ENCODE measurements at regions not wholly inside any gene's neighbourhood (a gene's known extent, or its start where the extent isn't known, plus 50 kb on each side); places are given as distances from the start of the nearest gene placed in this dataset.
"Not testable (repeated sequence)": the region's sequence is repeated elsewhere in the genome, so short reads cannot be mapped to it uniquely, and the experiment has no call there.

DNA sequence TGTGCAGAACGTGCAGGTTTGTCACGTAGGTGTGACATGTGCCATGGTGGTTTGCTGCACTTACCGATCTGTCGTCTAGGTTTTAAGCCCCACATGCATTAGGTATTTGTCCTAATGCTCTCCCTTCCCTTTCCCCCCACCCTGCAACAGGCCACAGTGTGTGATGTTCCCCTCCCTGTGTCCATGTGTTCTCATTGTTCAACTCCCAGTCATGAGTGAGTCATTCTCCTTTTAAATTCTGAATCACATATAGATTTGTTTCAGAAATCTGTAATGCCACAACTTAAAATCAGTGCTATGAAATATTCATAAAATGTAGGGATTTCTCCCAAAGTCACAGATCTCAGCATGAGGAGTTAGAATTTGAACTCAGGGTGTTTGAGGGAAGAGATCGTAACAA is 552.5 kb upstream of the MBL2 start:
- DNase-seq = no peak

DNA sequence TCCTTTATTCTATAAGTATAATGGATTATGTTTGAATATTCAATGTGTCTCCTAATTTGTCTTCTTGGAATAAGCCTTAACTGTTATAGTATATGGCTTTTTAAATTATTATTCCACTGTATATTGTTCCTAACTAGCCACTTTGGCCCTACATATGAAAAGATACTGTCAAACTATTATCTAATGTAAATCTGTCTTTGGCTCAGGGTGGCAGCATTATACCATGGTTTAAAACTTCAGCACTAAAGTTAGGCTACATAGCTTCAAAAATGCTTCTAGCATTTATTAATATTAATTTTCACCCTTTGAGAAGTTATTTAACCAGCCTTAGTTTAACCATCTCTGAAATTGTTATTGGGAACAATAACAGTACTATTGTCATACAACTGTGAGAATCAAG is 543.1 kb upstream of the MBL2 start:
- DNase-seq = no peak

GRCh38 chr10:53314876-53315275 is 542.3 kb upstream of the MBL2 start:
- no peak for DNase-seq

DNA sequence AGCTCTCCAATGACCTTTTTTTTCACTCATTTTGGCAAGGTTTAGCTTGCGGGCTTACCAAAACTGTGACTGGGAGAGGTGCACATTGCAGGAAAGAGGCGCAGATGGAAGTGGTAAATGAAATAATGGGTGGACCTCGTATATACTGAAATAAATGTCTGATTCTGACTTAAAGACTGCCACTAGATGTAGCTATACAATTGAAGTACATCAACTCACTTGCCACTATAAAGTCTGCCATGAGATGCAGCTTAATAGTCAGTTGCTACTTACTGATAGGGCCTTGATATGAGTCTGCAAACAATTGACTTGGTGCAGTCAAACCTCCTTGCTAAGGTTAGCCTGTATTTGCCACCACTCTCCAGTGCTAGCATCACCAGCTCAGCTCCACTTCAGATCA is 525.9 kb upstream of the MBL2 start:
- no peak for DNase-seq

- no peak for DNase-seq
Observed at GRCh38 chr10:53284615-53285182, 512.1 kb upstream of the MBL2 start.

DNA sequence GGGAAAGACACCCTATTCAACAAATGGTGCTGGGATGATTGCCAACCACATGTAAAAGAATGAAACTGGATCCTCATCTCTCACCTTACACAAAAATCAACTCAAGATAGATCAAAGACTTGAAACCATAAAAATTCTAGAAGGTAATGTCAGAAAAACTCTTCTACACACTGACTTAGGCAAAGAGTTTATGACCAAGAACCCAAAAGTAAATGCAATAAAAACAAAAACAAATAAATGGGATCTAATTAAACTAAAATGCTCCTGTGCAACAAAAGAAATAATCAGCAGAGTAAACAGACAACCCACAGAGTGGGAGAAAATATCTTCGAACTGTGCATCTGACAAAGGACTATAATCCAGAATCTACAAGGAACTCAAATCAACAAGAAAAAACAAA is 504.2 kb upstream of the MBL2 start:
- DNase-seq = no peak

DNA sequence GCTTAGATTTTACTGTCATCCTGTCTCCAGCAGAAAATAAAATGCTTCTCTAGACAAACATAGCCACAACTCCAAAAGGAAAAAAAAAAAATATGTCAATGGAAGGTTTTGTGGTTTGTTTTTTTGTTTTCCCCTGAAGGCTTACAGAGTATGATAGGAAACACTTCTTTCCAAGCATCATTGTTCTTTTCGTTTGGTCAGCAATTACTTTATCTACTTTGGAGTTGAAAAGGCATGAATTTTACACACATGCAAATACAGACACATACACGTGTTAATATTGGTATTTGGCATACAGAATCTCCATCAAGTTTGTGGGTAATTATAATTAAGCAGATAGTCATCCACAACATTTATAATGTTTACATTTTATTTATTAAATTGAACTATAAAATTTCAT is 496.9 kb upstream of the MBL2 start:
- DNase-seq = no peak

GRCh38 chr10:53260213-53260612 is 487.6 kb upstream of the MBL2 start:
- no peak for DNase-seq

DNA sequence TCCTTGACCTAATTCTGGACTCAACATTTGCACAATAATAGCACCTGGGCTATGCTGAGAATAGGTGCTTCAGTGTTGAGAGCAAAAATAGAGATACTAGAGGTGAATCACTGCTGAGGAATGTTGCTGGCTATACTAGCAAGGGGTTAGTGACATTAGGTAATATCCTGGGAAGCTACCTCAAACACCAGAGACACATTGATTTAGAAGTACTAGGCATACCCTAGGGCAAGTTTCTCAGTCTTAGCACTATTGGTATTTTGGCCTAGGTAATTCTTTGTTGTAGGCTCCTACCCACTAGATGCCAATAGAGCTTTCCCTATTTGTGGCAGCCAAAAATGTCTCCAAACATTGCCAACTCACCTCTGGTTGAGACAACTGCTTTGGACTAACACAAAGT is 484.0 kb upstream of the MBL2 start:
- DNase-seq = no peak

DNA sequence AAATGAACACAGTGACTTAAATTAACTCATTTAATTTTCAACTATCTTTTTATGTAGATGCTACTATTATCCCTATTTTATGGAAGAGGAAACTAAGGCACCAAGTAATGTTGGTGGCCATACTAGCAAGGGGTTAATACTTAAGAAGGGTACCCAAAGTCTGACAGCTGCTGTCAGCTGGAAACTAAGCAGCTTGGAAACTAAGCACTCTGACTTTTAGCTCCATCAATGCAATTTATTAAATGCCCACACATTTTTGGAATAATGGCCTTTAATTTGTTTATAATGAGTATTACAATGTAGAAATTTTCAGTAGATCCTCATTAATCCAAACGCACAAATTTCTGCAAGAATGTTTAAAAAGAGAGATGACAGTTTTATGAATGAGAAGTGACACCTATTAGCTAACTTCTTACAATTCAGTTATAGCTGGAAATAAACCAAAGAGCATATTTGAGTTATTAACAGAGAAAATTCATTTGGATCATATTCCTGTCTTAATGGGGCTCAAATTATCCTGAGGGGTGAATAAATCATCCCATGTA is 483.1 kb upstream of the MBL2 start:
- no peak for DNase-seq

DNA sequence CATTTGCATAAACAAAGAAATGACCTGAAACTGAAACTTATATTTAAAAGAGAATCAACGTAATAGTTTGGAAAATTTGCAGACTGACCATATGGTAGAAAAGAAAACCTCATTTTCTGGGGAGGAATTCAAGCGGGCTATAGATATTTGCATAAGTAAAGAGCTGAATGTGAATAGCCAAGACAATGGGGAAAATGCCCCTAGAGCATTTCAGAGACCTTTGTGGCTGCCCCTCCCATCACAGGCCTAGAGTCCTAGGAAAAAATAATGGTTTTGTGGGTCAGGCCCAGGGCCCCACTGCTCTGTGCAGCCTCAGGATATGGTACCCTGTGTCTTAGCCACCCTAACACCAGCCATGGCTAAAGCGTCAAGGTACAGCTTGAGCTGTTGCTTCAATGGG is 480.6 kb upstream of the MBL2 start:
- no peak for DNase-seq

DNA sequence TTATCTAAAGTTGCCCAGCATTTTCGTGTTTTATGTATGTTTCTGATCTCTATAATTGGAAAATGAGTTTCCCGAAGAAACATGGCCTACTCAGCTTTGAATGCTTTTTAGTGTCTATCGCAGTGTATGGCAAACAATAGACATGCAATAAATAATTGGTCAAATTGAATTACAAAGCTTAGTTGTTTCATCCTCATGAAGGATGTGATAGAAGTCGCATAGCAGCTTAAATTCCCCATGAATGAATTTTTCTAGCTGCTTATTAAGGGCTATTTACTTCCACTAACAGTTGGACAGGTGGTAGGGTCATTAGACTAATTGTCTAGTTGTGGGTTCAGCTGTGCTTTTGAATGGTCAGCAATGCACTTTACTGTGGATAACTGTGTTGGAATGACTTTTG is 467.3 kb upstream of the MBL2 start:
- DNase-seq = no peak

DNA sequence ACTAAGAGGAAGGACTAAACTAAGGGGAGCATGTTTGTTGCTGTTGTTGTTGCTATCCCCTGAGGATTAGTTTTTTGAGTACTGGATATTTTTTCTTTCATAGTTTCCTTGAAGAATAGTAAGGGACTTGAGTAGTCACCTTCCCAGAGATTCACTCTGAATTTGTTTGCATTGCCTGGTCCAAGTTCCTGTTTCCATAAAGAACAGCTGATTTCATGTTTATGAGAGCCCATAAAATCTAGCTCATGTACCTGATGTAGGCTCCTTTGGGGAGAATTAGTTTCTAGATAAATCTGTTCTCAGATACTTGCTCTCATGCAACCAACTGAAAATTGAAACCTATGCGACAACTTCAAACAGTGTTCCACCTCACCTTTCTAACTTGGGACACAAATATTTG is 464.4 kb upstream of the MBL2 start:
- DNase-seq = no peak

DNA sequence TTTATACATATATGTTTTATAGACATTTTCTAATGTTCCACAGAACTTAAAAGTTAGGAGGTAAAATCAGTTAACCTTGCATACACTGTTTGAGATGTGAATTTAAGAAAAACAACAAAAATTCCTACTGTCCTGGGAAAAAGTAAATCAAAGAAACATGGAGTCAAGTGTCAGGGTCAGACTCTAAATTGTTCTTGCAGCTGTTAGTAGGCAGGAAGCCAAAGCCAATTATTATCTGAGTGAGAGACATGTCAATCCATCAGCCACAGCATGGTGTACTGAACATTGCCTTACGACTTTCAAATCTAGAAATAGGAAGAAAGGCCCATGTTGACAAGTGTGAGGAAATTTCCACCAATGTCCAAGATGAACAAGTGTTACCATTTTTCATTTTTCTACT is 461.2 kb upstream of the MBL2 start:
- DNase-seq = no peak

DNA sequence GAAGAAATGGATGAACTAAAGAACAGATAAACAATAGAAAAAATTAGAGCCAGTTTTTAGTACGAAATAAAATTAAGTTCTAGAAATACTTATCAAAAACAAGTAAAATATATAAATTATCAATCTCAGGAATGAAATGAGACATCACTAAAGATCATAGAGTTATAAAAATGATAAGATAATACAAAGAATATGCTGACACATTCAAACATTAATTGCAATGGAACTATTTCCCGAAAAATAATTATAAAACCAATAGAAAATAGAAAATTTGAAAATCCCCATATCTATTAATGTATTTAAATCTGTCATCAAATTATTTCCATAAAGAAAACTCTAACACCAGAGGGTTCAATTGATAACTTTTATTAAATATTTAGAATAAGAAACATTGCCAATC is 458.1 kb upstream of the MBL2 start:
- DNase-seq = no peak

GRCh38 chr10:53223851-53224250 is 451.3 kb upstream of the MBL2 start:
- no peak for DNase-seq

DNA sequence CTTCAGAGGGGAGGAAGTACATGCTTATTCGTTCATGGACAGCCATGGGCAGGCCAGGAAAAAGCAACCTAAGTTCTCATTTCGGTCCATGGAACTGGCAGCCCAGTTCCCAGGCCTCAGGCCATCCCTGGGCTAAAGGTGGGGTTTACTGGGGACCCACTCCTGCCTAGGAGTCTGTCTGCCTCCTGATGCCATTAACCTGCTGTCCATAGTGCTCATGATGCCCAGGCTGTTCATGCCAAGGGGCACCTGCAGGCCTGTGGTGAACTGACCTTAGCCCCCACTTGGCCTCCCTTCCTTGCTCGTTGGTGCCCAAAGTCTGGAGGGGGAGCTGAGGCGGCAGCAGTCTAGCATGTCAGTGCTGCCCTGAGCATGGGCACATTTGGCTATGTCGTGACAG is 450.2 kb upstream of the MBL2 start:
- no peak for DNase-seq

- no peak for DNase-seq
Observed at GRCh38 chr10:53209944-53210611, 437.5 kb upstream of the MBL2 start.

DNA sequence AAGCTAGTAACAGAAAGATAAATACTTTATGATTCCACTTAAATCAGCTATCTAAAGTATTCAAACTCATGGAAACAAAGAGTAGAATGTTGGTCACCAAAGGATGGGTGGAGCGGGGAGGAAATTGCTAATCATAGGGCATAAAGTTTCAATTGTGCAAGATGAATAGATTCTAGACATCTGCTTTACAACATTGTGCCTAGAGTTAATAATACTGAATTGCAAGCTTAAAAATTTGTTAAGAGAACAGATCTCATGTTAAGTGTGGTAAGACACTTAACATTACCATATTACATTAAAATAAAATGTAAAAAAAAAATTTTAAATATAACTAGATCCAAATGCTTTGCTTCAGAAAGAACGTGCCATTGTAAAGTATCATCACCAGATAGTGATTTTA is 411.1 kb upstream of the MBL2 start:
- no peak for DNase-seq

GRCh38 chr10:53177468-53177867 is 404.9 kb upstream of the MBL2 start:
- no peak for DNase-seq

GRCh38 chr10:53166325-53166724 is 393.7 kb upstream of the MBL2 start:
- DNase-seq = no peak

GRCh38 chr10:53162856-53163255 is 390.3 kb upstream of the MBL2 start:
- no peak for DNase-seq

DNA sequence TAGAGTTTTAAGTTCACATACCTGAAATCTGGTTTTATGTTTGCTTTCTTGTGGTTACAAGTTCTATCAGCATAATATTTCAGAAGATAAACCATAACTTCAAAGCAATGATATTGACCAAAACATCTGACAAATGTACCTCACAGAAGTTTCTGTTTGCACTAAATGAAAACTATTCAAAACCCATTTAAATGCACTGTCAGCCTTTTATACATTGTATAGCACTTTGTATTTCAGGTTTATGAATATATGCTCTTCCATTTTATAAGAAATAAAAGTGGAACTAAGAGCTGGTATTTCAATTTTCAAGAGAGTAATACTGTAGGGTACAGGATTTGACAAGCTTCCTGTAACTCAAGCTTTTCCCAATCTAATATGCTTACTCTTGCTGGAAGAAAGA is 388.6 kb upstream of the MBL2 start:
- DNase-seq = no peak

GRCh38 chr10:53155674-53156073 is 383.1 kb upstream of the MBL2 start:
- DNase-seq = not testable (repeated sequence)

DNA sequence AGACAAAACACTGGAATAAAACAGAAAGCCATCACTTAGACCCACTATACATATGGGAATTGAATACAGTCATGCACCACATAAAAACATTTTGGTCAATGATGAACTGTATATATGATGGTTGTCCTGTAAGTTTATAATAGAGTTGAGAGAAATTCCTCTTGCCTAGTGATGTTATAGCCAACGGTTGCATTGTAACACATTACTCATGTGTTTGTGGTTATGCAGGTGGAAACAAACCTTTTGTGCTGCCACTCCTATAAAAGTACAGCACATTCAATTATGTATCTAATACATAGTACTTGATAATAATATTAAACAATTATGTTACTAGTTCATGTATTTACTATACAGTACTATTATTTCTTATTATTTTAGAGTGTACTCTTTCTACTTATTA is 381.2 kb upstream of the MBL2 start:
- DNase-seq = no peak
